DMS53 treated with DMSO at 0.1 percent for 48 hours (cell line): ENCODE measurements at regions not wholly inside any gene's neighbourhood (a gene's known extent, or its start where the extent isn't known, plus 50 kb on each side); places are given as distances from the start of the nearest gene placed in this dataset.

Experiments
- DNase-seq: peaks from one replicate; lab custom pipeline; 2025; ENCODE audit not compliant: unreplicated experiment; lab: John Stamatoyannopoulos, UW

GRCh38 chr18:25454730-25455129 lies 102.8 kb upstream of the ZNF521 start:
- no peak for DNase-seq

GRCh38 chr18:25454270-25454659 lies 102.3 kb upstream of the ZNF521 start:
- no peak for DNase-seq

GRCh38 chr18:25453556-25454269 lies 101.7 kb upstream of the ZNF521 start:
- DNase-seq = no peak

GRCh38 chr18:25451077-25451658 lies 99.2 kb upstream of the ZNF521 start:
- no peak for DNase-seq

GRCh38 chr18:25449046-25449445 lies 97.1 kb upstream of the ZNF521 start:
- no peak for DNase-seq

GRCh38 chr18:25446972-25447371 lies 95.0 kb upstream of the ZNF521 start:
- DNase-seq = no peak

- DNase-seq = no peak
Measured at GRCh38 chr18:25445430-25445829, 93.5 kb upstream of the ZNF521 start.

- no peak for DNase-seq
Measured at GRCh38 chr18:25443776-25444175, 91.8 kb upstream of the ZNF521 start.

- no peak for DNase-seq
Measured at GRCh38 chr18:25435149-25435782, 83.3 kb upstream of the ZNF521 start.

GRCh38 chr18:25434745-25435144 lies 82.8 kb upstream of the ZNF521 start:
- no peak for DNase-seq

GRCh38 chr18:25433590-25433989 lies 81.6 kb upstream of the ZNF521 start:
- DNase-seq = no peak

GRCh38 chr18:25425024-25425423 lies 73.1 kb upstream of the ZNF521 start:
- DNase-seq = no peak

- DNase-seq = no peak
Measured at GRCh38 chr18:25423760-25424159, 71.8 kb upstream of the ZNF521 start.

GRCh38 chr18:25423267-25423666 lies 71.3 kb upstream of the ZNF521 start:
- no peak for DNase-seq

- DNase-seq = no peak
Measured at GRCh38 chr18:25422230-25422629, 70.3 kb upstream of the ZNF521 start.

- no peak for DNase-seq
Measured at GRCh38 chr18:25420077-25420825, 68.3 kb upstream of the ZNF521 start.

GRCh38 chr18:25416374-25416773 lies 64.4 kb upstream of the ZNF521 start:
- no peak for DNase-seq

- DNase-seq = no peak
Measured at GRCh38 chr18:25409971-25410370, 58.0 kb upstream of the ZNF521 start.

- DNase-seq = no peak
Measured at GRCh38 chr18:25408293-25408692, 56.3 kb upstream of the ZNF521 start.
